SK-N-MC (cell line): ENCODE measurements at regions not wholly inside any gene's neighbourhood (a gene's known extent, or its start where the extent isn't known, plus 50 kb on each side); places are given as distances from the start of the nearest gene placed in this dataset.
"Not testable (repeated sequence)": the region's sequence is repeated elsewhere in the genome, so short reads cannot be mapped to it uniquely, and the experiment has no call there.

Source experiments
- DNase-seq: peaks from one replicate; pipeline ENCODE4 v3.0.0-alpha.2; 2011; ENCODE audit warnings: low read depth, low spot score
- H3K27ac ChIP-seq: fragments of 200-600 bp; sonication (generic); 2 replicates; pipeline ENCODE4 v1.5.1; 2016; ENCODE audit warnings: mixed run types
- H3K36me3 ChIP-seq: fragments of 200-600 bp; sonication (generic); 2 replicates; pipeline ENCODE4 v1.6.1; 2017; ENCODE audit warnings: antibody characterized with exemption, low read length, mixed read lengths; ENCODE audit not compliant: insufficient read depth
- H3K4me3 ChIP-seq: fragments of 200-600 bp; sonication (generic); 2 replicates; pipeline ENCODE4 v1.5.1; 2016
- H3K9ac ChIP-seq: fragments of 200-600 bp; sonication (generic); 2 replicates; pipeline ENCODE4 v1.8.0; 2017; ENCODE audit warnings: mixed run types, mixed read lengths; ENCODE audit not compliant: insufficient read length
- H3K9me3 ChIP-seq: fragments of 200-600 bp; sonication (generic); 2 replicates; pipeline ENCODE4 v1.6.1; 2017; ENCODE audit warnings: low read depth, mild to moderate bottlenecking, antibody characterized with exemption, low read length, moderate library complexity, mixed read lengths

DNA sequence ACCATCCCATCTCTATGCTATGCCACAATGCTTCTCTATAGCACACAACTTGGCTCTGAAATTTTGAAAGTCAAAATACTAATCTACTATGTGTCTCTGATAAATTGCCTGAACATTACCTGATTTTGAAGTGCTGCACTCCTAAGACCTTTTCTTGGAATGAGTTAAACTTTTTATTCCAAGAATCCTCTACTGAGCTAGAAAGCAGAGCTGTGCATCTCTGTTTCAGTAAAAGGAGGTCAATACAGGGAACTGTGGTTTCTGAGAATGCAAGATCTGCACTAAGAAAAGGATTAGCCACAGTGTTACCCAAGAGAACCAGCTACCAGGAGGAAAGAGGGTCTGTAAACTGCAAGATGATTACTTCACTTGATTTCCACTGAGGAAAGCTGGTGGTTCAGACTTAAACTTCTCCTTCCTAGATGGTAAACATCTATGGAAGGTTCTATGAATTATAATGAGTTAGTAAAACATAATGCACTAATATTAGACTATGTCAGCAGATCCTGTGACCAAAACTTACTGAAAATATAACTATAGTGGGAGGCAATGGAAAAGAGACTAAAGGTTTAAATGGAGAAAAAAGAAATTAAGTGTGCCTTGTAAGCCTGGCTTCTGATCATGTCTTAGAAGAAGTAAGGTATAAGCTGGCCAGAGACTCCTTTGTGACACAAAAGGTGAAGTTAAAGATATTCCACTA, 588.0 kb upstream of the DEFB115 start:
- H3K9ac ChIP-seq, DNase-seq, H3K27ac ChIP-seq: not testable (repeated sequence)

DNA sequence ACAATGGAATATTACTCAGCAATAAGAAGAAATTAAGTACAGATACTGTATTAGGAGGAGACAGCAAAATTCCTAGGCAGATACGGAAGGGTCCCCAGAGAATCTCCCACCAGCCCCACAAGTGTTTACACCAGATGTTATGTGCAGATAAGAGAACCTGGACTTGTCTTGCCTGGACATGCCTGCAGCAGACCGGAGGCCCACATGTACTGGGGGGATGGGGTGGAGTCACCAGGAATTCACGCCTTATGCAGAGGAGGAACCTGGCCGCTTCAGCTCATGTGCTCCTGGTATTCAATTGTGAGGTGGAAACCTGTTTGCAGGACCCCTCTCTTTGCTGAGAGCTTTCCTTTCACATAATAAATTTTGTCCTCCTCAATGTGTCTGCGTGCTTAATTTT, 586.3 kb upstream of the DEFB115 start:
- H3K9ac ChIP-seq, H3K4me3 ChIP-seq, H3K27ac ChIP-seq, H3K36me3 ChIP-seq, H3K9me3 ChIP-seq, DNase-seq: not testable (repeated sequence)

More for the DNA sequence above, 588.0 kb upstream of the DEFB115 start:
- H3K4me3 ChIP-seq, H3K9me3 ChIP-seq, H3K36me3 ChIP-seq: not testable (repeated sequence)

DNA sequence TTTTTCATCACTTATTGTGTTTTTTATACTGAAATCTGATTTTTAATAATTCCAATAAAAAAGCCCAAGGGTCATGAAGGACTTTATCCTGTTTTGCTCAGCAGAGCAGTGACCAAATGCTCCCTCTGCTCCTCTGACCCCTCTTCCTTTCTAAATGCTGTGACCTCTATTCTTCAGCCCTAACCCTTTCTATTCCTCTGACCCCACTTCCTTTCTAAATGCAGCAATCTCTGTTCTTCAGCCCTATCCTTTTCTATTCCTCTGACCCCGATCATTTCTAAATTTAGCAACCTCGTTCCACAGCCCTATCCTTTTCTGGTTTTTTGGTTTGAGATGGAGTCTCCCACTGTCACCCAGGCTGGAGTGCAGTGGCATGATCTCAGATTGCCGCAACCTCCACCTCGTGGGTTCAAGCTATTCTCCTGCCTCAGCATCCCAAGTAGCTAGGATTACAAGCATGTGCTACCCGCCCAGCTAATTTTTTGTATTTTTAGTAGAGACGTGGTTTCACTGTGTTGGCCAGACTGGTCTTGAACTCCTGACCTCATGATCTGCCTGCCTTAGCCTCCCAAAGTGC, 581.4 kb upstream of the DEFB115 start:
- not testable (repeated sequence) for H3K4me3 ChIP-seq, H3K27ac ChIP-seq, H3K36me3 ChIP-seq, H3K9ac ChIP-seq, DNase-seq, H3K9me3 ChIP-seq

DNA sequence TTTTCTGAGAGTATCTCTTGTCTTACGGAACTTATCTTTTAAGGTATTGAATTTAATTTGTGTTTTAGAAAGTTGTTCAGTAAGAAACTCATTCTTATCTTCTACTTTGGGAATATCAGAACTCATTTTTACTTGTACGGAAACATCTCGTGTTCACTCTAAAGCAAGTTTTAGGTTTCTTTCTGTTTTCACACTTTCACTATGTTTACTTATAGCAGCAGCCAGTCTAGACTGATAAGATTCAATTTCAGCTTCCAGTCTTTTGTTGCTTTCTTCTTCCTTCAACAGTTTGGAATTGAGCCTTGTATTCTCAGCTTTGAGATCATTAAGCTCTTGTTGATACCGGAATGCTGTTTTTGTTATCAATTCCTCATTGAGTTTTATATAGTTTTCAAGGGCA, 575.2 kb upstream of the DEFB115 start:
- H3K4me3 ChIP-seq, H3K27ac ChIP-seq, H3K9ac ChIP-seq, H3K9me3 ChIP-seq, H3K36me3 ChIP-seq, DNase-seq: not testable (repeated sequence)

DNA sequence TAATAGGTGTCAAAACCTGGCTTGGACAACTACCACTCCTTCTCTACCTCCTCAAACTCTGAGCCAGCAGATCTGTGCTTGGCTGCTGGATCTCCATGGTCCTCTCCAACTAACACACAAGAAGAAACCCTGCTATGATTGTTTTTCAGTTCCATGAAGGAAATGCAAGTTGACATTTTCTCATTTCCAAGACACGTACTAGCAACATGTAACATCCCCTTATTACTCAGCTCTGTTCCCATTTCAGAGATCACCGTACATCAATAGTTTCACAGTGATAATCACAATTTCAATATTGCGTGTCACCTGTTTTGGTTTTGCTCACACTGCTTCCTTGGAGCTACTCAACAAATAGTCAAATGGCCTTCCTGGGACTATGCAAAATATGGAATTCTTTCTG, 544.6 kb upstream of the DEFB115 start:
- H3K36me3 ChIP-seq, DNase-seq, H3K27ac ChIP-seq, H3K4me3 ChIP-seq, H3K9ac ChIP-seq, H3K9me3 ChIP-seq: not testable (repeated sequence)

DNA sequence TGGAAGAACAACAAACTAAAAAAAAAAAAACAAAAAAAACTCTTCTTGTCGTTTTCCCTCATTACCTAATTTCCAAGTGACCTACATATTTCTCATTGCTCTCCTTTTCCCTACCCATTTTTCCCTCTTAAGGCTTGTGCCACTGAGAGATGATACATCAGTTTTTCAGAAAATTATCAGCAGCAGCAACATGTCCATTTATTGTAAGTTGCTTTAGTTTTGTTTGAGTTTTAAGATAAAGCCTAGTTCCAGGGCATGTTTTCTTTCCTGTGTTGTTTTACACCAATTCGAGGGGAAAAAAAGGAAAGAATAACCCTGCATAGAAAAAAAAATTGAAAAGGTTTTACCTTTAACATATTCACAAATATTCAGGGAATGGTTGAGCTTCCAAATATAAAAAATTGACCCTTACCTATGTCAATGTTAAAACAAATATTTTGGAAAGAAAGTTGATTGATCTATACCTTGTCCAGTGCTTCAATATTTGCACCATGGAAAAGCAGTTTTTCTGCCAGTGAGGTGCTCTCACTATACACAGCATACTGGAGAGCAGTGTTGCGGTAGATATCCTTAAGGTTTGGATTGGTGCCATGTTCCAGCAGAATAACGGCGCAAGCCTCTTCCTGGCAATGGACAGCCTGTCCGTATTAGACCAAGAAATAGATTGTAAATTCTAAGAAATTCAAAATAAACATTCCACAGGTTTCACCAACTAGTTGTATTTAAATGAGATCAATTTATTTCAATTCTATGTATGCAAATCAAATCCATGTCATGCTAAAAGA, 537.9 kb upstream of the DEFB115 start:
- not testable (repeated sequence) for H3K27ac ChIP-seq, DNase-seq, H3K4me3 ChIP-seq, H3K36me3 ChIP-seq, H3K9ac ChIP-seq, H3K9me3 ChIP-seq

DNA sequence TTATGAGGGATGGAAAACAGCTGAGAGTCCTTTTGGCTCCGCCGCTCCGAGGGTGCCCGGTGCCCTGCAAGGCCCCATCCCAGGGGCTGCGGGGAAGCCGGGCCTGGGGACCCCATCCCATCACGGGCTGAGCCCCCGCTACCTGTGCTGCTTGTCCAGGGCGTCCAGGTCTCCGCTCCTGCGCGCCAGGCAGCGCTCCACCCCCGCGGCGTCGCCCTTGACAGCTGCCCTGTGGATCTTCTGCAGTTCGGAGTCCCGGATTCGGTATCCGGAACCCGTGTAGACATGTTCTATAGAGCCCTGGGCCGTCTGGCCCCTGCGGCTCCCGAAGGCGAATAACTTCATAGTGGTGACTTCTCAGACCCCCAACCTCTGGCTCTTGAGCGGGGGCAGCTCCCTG, 534.0 kb upstream of the DEFB115 start:
- not testable (repeated sequence) for H3K9me3 ChIP-seq, H3K36me3 ChIP-seq, DNase-seq, H3K27ac ChIP-seq, H3K4me3 ChIP-seq, H3K9ac ChIP-seq

DNA sequence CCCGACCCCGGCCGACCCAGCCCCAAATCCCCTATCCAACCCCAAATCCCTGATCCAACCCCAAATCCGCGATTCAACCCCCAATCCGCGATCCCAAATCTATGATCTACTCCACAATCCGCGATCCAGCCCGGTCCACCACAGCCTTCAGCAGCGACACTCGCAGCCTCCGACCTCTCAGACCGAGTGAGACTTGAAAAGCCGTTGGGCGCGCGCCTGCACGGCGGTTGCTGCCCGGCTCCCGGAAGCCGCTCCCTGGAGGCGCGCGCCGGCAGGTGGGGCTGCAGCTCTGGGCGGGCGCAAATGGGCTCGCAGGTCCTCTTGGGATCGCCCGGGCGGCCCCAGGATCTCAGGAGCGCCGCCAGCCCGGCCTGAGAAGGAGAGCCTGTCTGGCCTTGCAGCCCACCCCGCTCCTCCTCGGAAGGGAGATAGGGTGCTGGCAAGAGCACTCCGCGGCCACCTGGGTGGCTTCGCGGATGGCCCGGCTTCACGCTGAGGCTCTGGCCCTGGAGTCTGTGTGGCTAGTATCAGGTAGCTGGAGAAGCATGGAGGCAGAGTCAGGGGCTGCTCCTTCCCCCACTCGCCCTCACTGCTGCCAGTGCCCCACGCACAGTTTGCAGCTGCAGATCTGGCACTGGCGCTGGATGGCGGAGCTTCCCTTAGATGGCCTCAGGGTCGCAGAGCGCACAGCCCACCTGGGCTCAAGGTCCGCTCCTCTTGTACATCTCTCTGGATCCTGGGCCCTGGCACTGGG, 533.4 kb upstream of the DEFB115 start:
- not testable (repeated sequence) for H3K9me3 ChIP-seq, DNase-seq, H3K27ac ChIP-seq, H3K36me3 ChIP-seq, H3K4me3 ChIP-seq, H3K9ac ChIP-seq

DNA sequence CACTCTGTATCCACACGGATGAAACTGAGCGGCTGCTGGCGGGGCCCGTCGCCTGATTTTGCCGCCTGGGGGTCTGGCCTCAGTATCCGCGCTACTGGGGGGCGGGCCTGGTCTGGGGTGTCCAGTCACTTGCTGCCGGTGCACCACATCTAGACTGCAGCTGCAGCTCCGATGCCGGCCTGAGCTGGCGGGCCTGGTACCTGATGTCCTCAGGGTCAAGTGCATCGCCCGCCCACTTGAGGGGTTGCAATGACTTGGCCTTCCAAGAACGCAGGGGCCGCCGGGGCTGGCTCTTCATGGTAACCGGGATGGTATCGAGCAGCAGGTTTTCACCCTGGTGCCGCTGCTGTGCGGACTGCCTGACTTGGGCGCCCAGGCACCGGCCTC, 532.8 kb upstream of the DEFB115 start:
- H3K27ac ChIP-seq, H3K4me3 ChIP-seq, H3K9me3 ChIP-seq, H3K36me3 ChIP-seq, H3K9ac ChIP-seq, DNase-seq: not testable (repeated sequence)

DNA sequence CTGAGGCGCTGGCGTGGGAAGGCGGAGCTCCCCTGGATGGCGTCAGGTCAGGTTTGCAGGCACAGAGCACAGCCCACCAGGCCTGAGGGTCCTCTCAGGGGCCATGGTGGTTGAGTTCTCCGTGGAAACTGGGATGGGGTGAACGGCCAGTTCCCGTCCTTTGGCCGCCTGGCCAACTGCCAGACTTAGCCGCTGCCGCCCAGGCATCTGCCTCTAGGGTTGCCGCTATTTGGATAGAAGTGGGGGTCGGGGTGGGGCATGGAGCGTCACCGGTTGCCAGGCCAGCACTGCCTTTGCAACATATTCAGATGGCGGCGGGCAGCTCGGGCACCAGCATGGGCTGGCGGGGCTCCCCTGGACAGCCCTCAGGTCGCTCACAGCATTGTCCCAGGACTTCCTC, 532.3 kb upstream of the DEFB115 start:
- not testable (repeated sequence) for DNase-seq, H3K9me3 ChIP-seq, H3K9ac ChIP-seq, H3K27ac ChIP-seq, H3K4me3 ChIP-seq, H3K36me3 ChIP-seq

DNA sequence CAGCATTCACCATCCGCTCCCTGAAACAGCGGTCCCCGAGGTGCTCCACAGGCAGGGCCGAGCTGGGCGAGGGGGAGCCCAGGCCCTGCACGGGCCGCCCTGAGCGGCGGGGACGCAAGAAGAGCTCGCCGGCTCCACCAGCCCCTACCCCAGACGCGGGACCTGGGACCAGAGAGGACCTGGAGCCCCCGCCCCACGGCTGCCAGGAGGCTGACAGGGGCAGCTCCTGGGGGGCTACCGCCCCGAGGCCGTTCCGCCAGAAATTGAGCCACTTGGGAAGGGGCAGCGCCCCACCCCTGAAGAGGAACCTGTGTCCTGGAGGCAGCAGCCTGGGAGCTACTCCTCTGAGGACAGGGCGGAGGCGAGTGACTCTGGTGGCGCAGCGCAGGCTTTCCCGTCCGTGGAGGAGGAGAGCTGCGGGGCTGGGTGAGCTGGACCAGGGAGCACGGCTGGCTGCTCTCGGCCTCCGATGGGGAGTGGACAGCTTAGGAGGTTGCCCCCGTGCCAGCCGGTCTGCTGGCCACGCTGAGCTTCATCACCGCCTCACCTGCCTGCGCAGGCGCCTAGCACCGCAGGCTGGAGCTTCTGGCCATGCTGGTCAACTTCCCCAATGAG, 529.1 kb upstream of the DEFB115 start:
- H3K4me3 ChIP-seq, H3K9me3 ChIP-seq, H3K9ac ChIP-seq, H3K27ac ChIP-seq, H3K36me3 ChIP-seq, DNase-seq: not testable (repeated sequence)
